Kidney capillary endothelial cell (primary cell): ENCODE measurements at regions not wholly inside any gene's neighbourhood (a gene's known extent, or its start where the extent isn't known, plus 50 kb on each side); places are given as distances from the start of the nearest gene placed in this dataset.

Experiments
- DNase-seq: peaks from one replicate; pipeline ENCODE4 v3.0.0-alpha.2; 2018; ENCODE audit warnings: low spot score

GRCh38 chr21:35643176-35643575, 417.1 kb downstream of the SETD4 start:
- peak; percentile 12 for DNase-seq

- no peak for DNase-seq
Measured at GRCh38 chr21:35641271-35642016, 418.9 kb downstream of the SETD4 start.

- DNase-seq = no peak
Measured at GRCh38 chr21:35637431-35637830, 422.9 kb downstream of the SETD4 start.

- no peak for DNase-seq
Measured at GRCh38 chr21:35635994-35636393, 424.3 kb downstream of the SETD4 start.

GRCh38 chr21:35635261-35635660, 425.1 kb downstream of the SETD4 start:
- DNase-seq = no peak

GRCh38 chr21:35633501-35633900, 426.8 kb downstream of the SETD4 start:
- DNase-seq = no peak

- no peak for DNase-seq
Measured at GRCh38 chr21:35632711-35633110, 427.6 kb downstream of the SETD4 start.

GRCh38 chr21:35628316-35628715, 432.0 kb downstream of the SETD4 start:
- no peak for DNase-seq

- DNase-seq = no peak
Measured at GRCh38 chr21:35627462-35627861, 432.9 kb downstream of the SETD4 start.

- no peak for DNase-seq
Measured at GRCh38 chr21:35625576-35625975, 434.8 kb downstream of the SETD4 start.

GRCh38 chr21:35624901-35625300, 435.4 kb downstream of the SETD4 start:
- DNase-seq = no peak

GRCh38 chr21:35622612-35623011, 437.7 kb downstream of the SETD4 start:
- no peak for DNase-seq

GRCh38 chr21:35619184-35619583, 441.1 kb downstream of the SETD4 start:
- DNase-seq = peak; percentile 1

- no peak for DNase-seq
Measured at GRCh38 chr21:35617491-35617890, 442.8 kb downstream of the SETD4 start.

- no peak for DNase-seq
Measured at GRCh38 chr21:35616090-35616489, 444.2 kb downstream of the SETD4 start.

GRCh38 chr21:35615325-35615724, 445.0 kb downstream of the SETD4 start:
- DNase-seq = no peak

- DNase-seq = peak; percentile 72
Measured at GRCh38 chr21:35614396-35614921, 445.9 kb downstream of the SETD4 start.

- DNase-seq = no peak
Measured at GRCh38 chr21:35611708-35612132, 448.6 kb downstream of the SETD4 start.

- no peak for DNase-seq
Measured at GRCh38 chr21:35609263-35609662, 451.1 kb downstream of the SETD4 start.

GRCh38 chr21:35607406-35607805, 452.9 kb downstream of the SETD4 start:
- DNase-seq = no peak

- DNase-seq = no peak
Measured at GRCh38 chr21:35606578-35606977, 453.7 kb downstream of the SETD4 start.

- DNase-seq = no peak
Measured at GRCh38 chr21:35606146-35606545, 454.2 kb downstream of the SETD4 start.

- DNase-seq = no peak
Measured at GRCh38 chr21:35603494-35603893, 456.8 kb downstream of the SETD4 start.

GRCh38 chr21:35602811-35603362, 457.4 kb downstream of the SETD4 start:
- no peak for DNase-seq
